ENCODE measurements at regions not wholly inside any gene's neighbourhood (a gene's known extent, or its start where the extent isn't known, plus 50 kb on each side); places are given as distances from the start of the nearest gene placed in this dataset.
"Not testable (repeated sequence)": the region's sequence is repeated elsewhere in the genome, so short reads cannot be mapped to it uniquely, and the experiment has no call there.

DNA sequence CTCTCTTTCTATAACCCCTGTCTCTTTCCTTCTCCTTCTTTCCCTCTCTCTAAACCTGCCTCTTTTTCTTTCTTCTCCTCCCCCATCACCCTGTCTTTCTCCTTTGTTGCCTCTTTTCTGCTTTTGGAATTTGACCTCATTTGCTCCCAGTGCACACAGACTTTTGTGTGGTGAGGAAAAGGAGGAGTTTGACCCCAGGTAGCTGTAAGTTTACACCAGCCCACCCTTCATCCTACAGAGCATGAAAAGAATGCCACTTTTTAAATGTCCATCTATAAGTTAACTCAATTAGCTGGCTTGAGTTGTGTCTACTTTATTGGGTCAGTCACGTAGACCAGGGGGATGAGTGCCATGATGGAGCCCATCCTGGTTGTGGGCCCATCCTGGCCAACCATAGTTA, 146.8 kb upstream of the SLC38A2 start:
- no peak for DNase-seq (ENCODE audit: low spot score)

DNA sequence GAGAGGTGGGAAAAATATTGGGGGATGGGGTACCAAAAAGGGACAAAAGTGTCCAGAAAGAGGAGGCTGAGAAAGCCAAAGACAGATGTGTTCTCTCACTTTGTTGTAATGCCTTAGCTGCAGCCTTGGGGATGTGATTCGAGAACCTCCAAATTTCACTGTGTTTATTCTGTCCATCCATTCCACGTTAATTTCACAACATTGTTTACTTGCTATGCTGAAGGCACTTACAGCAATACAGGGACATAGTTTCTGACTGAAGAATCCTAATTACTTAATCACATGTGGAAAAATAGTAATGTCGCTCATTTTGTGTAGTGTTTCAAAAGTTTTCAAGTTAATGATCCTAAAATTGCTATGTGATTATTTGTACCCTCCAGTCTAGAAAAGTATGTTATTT, 146.2 kb upstream of the SLC38A2 start:
- no peak for DNase-seq (ENCODE audit: low spot score)

DNA sequence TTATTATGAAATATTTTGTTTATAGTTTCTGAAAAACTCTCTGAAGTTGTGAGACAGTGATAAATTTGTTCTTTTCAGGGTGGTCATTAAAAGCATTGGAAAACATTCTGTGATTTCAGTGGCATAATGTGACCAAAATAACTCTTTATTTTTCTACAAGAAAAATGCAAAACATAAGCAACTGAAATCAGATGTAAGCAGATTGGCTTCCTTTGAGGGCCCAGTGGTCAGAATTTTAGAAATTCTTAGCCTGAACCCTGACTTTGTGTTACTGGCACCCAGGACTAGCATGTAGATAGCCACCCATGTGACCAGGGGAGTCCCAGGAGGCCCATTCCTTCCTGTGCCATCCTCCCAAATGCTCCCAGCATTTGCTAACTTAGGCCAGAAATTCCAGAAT, 145.6 kb upstream of the SLC38A2 start:
- no peak for DNase-seq (ENCODE audit: low spot score)

DNA sequence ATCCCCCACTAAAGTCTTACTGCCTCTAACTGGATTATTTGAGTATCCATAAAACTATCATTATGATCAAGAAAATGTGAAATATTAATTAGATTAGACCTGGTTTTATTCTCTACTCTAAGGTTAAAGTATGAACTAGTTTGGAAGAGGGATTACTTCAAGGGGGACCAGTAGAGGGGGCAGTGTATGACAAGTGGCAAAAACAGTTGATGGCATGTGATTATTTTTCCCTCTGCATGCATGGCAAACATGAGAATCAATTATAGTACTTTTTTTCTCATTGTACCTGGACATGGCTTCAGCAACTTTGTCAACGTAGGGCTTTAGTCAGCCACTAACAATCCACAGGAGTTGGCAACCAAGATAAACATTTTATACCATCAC, 145.0 kb upstream of the SLC38A2 start:
- DNase-seq (ENCODE audit: low spot score): no peak

DNA sequence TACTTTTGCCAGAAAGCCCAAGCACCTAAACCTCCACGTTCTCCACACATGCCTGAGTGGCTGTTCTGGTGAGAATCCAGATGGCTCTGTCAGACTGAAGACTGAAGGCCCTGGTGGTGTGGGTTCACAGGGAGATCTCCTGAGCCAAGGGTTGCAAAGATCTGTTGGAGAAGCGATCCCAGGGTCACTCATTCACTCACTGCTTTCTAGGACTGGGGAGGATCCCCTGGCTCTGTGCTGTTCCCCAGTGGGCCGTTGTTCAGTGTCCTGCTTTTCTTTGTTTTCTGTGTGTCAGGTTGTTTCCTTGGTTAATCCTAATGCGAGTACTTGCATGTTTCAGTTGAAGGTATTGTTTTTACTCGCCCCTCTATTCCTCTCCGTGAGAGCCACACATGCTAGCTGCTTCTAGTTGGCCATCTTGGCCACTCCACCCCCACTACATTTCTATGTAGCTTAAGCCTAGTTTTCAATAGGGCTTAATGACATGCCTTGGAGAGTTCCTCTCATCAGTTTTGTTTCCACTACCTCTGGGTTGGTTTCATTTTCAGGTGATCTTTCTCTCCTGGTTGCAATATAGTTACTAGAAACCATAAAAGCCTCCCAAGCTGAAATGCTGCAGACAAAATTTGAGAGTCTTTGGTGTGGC, 144.5 kb upstream of the SLC38A2 start:
- no peak for DNase-seq (ENCODE audit: low spot score)

DNA sequence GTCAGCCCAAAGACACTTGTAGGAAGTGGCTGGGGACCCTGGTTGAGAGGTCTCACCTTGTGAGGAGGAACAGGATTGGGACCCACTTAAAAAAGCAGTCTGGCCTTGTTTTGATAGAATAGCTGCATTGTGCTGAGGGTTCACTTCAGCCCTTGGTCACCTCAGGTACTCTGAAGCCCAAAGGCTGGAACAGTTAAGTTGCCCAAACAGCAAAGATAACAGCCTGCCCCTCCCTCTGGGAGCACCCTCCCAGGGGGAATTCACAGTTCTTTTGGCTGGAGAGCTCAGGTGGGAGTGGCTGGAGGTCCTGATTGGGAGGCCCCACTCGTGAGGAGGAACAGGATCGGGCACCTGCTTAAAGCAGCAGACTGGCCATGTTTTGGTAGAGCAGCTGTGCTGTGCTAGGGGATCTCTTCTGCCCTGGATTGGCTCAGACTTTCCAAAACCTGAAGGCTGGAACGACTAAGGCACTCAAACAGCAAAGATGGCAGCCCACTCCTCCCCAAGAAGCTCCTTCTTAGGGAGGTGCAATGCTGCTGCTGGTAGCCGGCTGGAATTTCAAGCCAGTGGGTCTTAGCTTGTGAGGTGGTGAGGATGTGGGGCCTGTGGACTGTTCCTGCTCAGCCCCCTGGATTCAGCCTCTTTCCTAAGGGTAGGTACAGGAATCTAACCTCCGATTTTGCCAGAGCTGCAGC, 143.8 kb upstream of the SLC38A2 start:
- DNase-seq (ENCODE audit: low spot score): no peak

DNA sequence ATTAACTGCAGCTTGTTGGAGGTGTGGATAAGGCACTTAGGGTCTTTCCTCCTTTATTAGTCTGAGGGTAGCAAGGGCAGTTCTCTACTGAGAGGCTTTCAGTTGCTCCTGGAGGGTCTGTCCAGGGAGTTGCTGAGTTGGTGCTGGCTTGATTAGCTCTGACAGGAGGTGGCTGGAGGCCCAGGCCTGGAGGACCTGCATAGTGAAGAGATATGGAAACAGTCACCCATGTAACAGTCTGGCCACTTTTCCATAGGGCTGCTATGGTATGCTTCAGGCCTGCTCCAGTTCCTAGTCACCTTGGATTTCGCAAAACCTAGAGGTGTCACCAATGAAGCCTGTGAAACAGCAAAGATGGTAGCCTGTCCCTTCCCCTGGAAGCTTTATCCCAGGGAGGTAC, 143.3 kb upstream of the SLC38A2 start:
- DNase-seq (ENCODE audit: low spot score): no peak

DNA sequence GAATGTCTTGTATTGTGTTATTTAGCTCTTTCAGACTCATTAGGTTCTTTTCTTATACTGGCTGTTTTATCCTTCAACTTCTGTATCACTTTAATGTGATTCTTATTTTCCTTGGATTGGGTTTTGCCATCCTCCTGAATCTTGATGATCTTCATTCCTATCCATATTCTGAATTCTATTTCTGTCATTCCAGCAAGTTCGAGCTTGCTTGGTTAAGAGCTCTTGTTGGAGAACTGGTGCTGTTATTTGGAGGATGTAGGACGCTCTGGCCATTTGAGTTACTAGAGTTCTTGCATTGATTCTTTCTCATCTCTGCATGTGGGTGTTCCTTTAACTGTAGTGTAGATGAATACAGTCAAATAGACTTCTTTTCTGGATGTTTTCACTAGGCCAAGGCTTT, 142.3 kb upstream of the SLC38A2 start:
- no peak for DNase-seq (ENCODE audit: low spot score)

DNA sequence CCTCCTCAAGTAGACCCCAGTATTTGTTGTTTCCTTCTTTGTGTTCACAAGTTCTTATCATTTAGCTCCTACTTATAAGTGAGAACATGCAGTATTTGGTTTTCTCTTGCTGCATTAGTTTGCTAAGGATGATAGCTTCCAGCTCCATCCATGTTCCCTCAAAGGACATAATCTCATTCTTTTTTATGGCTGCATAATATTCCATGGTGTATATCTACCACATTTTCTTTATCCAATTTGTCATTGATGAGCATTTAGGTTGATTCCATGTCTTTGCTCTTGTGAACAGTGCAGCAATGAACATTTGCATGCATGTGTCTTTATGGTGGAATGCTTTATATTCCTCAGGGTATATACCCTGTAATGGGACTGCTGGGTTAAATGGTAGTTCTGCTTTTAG, 137.7 kb upstream of the SLC38A2 start:
- DNase-seq (ENCODE audit: low spot score): not testable (repeated sequence)

DNA sequence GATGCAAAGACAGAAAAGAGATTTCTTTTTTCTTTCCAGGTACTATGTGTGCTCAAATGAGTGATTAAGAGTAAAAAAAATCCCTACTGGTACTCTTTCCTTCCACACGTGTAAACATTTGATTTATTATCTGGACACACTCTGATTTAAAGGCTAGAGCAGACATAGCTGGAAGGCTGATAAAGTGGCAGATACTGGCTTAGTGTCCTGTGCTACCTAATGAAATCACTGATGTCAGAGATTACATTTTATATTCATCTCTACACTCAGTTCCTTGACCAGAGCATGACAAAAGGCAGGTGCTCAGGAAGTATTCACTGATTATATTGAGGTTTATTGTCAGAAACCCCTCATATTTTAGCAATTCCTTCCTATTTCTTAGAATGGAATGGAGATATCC, 136.6 kb upstream of the SLC38A2 start:
- DNase-seq (ENCODE audit: low spot score): no peak

DNA sequence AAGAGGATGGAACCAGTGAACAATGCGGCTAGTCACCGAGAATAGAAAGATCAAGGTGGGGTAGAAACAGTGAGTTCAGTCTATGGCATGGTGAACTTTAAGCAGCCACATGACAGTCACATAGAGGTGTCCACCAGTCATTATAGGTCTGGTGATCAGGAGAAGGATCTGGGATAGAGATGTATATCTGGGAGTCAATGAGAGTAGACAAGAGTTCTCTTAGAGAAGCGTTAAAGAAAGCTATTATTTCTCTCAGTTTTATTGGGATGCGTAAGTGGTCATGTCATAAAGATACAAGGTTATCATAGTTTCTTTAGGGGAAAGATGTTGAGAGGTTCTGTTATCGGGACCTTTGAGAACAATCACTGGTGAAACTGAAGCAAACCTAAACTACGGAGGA, 136.1 kb upstream of the SLC38A2 start:
- no peak for DNase-seq (ENCODE audit: low spot score)

DNA sequence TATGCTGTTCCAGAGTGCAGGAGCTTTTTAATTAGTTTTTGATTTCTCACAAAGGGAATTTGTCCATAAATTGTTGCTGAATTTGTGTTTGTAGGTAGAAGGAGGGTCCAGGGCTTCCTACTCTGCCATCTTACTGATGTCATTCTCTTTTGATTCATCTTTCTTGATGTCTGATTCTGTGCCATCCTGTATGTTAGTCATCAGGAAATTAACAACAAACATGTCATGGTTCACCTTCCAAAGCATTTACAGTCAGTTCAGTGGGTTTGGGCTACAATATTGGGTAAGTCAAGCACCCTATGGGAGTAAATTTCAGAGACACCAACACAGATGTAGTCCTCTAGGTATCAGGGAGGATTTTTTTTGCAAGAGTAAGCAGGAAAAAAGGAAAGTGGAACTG, 135.2 kb upstream of the SLC38A2 start:
- no peak for DNase-seq (ENCODE audit: low spot score)

DNA sequence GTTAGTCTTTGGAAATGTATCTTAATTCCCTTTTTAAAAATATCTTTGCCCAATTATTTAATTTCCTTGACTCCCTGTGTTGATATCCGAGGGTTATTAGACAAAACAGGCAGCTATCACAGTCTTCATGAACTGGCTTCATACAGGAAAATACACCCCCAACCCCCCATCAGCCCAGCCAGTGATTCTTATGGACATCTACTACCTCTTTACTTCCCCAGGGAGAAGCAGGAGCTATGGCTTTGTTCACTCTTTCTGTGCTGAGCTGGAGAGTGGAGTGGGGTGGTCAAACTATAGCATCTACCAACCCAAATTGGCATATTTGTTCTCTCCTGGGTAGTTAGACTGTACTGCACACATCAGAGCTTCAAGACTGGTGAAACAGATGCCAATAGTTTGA, 134.4 kb upstream of the SLC38A2 start:
- DNase-seq (ENCODE audit: low spot score): no peak

DNA sequence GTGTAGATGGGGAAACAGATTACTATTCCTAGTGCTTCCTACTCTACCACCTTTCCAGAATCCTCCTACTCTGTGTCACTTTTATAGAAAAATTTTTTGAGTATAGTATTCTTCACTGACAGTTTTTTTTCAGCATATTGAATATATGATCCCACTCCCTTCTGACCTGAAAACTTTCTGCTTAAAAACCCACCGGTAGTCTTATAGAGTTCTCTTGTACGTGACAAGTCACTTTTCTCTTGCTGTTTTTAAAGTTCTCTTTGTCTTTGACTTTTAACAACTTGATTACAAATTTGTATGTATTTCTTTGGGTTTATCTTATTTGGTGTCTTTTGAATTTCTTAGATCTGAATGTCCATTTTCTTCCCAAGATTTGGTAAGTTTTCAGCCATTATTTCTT, 133.6 kb upstream of the SLC38A2 start:
- no peak for DNase-seq (ENCODE audit: low spot score)

DNA sequence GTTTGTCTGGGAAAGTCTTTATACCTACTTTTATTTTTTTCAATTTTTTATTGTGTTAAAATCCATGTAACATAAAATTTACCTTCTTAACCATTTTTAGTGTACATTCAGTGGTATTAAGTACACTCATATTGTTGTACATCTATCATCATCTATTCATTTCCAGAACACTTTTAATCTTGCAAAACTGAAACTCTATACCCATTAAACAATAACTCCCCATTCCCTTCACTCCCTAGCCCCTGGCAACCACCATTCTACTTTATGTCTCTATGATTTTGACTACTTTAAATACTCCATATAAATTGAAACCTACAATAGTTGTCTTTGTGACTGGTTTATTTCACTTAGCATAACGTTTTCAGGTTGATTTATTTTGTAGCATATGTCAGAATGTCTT, 131.9 kb upstream of the SLC38A2 start:
- DNase-seq (ENCODE audit: low spot score): no peak

DNA sequence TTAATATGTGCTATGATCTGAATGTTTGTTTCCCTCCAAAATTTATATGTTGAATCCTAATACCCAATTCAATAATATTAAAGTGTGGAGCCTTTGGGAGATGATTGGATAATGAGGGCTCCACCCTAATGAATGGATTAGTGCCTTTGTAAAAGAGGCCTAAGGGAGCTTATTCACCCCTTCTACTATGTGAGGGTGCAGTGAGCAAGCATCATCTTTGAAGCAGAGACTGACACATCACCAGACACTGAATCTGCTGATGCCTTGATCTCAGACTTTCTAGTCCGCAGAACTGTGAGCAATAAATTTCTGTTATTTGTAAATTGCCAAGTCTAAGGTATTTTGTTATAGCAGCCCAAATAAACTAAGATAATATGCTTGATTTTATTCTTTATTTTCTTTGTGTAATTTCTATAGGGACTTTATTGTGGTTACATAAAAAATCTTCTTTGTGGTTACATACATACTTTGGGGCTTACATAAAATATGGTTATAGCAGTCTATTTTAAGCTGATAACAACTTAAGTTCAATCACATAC, 131.1 kb upstream of the SLC38A2 start:
- no peak for DNase-seq (ENCODE audit: low spot score)

DNA sequence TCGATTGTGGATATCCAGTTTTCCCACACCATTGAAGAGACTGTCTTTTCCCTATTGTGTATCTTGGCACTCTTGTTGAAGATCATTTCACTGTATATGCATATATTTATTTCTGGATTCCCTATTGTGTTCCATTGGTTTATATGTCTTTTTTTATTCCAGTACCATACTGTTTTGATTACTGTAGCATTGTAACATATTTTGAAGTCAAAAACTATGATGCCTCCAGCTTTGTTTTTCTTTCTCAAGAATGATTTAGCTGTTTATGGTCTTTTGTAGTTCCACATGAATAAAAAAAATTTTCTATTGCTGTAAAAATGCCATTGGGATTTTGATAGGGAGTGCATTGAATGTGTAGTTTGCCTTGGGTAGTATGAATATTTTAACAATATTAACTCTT, 128.1 kb upstream of the SLC38A2 start:
- no peak for DNase-seq (ENCODE audit: low spot score)

DNA sequence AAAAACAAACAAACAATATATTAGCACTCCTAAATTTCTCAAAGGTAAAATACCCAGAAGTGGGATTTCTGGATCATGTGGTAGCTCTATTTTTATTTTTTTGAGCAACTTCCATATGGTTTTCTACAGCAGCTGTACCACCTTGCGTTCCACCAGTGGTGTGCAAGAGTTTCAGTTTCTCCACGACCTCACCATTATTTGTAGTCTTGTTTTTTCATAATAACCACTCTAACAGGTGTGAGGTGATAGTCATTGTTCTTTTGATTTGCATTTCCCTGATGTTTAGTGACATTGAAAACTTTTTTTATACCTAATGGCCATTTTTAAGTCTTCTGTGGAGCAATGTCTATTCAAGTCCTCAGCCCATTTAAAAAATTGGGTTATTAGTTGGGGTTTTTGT, 127.3 kb upstream of the SLC38A2 start:
- no peak for DNase-seq (ENCODE audit: low spot score)

DNA sequence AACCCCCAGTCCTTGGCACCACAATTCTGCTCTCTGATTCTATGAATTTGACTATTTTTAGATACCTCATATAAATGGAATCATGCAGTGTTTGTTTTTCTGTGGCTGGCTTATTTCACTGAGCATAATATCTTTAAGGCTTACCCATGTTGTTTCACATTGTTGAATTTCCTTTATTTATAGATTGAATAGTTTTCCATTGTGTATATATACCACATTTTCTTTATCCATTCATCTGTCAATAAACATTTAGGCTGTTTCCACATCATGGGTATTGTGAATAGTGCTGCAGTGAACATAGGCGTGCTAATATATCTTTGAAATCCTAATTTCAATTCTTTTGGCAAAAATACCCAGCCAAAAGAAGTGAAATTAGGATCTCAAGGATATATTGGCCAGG, 126.7 kb upstream of the SLC38A2 start:
- DNase-seq (ENCODE audit: low spot score): no peak

DNA sequence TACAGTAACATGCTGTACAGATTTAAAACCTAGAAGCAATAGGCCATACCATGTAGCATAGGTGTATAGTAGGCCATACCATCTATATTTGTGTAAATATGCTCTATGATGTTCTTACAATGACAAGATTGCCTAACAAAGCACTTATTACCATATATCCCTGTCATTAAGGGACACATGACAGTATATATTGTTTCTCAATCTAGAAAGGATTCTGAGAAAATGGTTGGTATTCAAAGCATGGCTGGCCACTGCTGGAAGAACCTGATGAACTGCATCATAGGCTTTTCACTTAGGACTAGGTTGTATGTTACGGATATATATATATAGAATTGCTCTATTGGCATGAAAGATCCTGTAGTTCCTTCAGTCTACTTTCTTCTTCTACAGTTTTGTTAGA, 125.2 kb upstream of the SLC38A2 start:
- no peak for DNase-seq (ENCODE audit: low spot score)

DNA sequence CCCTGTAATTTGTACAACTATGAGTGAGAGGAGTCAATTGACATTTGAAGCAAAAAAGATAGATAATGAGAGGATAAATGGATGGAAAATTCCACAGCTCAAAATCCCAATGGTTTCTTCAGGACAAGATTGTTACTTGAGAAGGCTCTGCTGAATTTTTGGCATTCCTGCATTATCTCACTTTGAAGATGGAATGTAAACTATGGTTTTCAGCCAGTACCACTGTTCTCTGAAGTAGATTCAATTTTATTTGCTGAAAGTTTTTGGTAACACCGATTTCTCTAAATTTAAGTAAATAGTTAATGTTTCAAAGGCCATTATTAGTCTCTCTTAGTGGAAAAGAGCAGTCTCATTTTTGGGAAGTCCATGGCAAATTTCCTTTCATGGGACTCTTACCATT, 121.9 kb upstream of the SLC38A2 start:
- peak; percentile 64 for DNase-seq (ENCODE audit: low spot score)

DNA sequence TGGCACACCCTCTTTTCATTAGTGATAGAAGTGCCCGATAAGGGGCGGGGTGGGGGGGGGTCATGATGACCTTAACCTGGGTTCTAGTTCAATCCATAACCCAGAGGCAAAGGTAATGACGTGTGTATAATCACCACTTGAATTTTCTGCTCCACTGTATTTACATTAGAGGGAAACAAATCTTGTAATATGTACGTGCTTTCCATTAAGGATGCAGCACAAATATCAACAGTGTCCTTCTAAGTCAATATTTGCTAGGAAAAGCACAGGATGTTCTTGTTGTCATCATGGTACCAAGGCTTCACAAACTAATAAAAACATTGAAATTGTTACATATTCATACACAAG, 121.2 kb upstream of the SLC38A2 start:
- no peak for DNase-seq (ENCODE audit: low spot score)

DNA sequence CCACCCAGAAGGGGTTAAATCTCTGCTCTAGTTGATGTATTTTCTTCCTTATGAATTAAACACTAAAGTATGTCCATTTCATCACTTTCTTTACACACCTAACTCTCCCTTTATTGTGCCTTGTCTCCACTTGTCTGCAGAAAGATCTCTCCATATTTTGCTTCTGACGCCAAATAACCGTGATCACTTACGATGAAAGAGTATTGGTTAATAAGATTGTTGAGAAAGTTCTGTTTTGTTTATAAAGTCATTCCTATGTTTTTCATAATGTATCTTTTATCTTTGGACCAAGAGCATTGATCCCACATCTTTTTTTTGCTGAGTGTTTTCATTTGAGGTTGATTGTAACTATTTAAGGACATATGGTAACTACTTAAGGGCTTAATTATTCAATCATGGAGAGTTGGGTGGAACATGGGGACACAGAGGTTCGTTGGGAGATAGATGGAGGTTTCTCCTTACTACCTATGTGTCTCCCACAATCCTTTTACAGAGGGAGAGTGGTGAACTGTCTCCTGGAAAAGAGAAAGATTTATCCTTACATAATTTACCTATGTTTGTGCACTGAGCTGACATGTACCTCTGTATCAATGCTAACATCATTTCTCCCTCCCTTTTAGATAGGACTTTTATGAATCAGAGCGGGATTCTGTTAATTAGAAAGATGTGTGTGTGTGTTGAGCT, 120.7 kb upstream of the SLC38A2 start:
- DNase-seq (ENCODE audit: low spot score): no peak

Measured in H4 (cell line).